A549 (cell line): ENCODE measurements at regions not wholly inside any gene's neighbourhood (a gene's known extent, or its start where the extent isn't known, plus 50 kb on each side); places are given as distances from the start of the nearest gene placed in this dataset.

ENCODE experiments used
- CBX8 ChIP-seq: fragments of 200-600 bp; sonication (generic); IDR thresholded peaks from 2 replicates; pipeline ENCODE4 v1.6.1; 2016
- CEBPB ChIP-seq, 2 experiments: fragments of >200 bp in 1 of 2; sonication (Bioruptor Twin) in 1 of 2; formaldehyde crosslinking in 1 of 2; IDR thresholded peaks; 2 replicates each; pipeline ENCODE4 v1.6.1; 2012 to 2016
- CHD4 ChIP-seq: fragments of 200-600 bp; sonication (generic); IDR thresholded peaks from 2 replicates; pipeline ENCODE4 v1.6.1; 2016; ENCODE audit warnings: antibody characterized with exemption, mild to moderate bottlenecking, borderline replicate concordance
- CTCF ChIP-seq: fragments of >200 bp; sonication (Bioruptor Twin); formaldehyde crosslinking; IDR thresholded peaks from 3 replicates; pipeline ENCODE4 v1.5.1; 2016
- EHMT2 ChIP-seq: fragments of 200-600 bp; sonication (generic); IDR thresholded peaks from 2 replicates; pipeline ENCODE4 v1.6.1; 2016; ENCODE audit warnings: antibody characterized with exemption, low read depth, mild to moderate bottlenecking, moderate library complexity
- FOSL2 ChIP-seq, 2 experiments: fragments of 450-650 bp in 1 of 2; fragments of >200 bp in 1 of 2; sonication (Bioruptor Twin) in 1 of 2; formaldehyde crosslinking; IDR thresholded peaks; 2 replicates each; pipeline versions ENCODE4 v1.5.0 to v1.6.1; 2016 to 2020; ENCODE audit warnings: mild to moderate bottlenecking in 1 of 2, moderate library complexity in 1 of 2
- HOXA7 ChIP-seq: fragments of 250-450 bp; sonication (Bioruptor Pico); IDR thresholded peaks from 2 replicates; pipeline ENCODE4 v1.5.0; 2020; ENCODE audit warnings: mild to moderate bottlenecking, moderate library complexity
- JUNB ChIP-seq: fragments of >200 bp; sonication (Bioruptor Twin); formaldehyde crosslinking; IDR thresholded peaks from 2 replicates; pipeline ENCODE4 v1.6.1; 2016
- KDM1A ChIP-seq: fragments of 200-600 bp; sonication (generic); IDR thresholded peaks from 2 replicates; pipeline ENCODE4 v1.6.1; 2016; ENCODE audit warnings: low read depth, mild to moderate bottlenecking
- MAX ChIP-seq: IDR thresholded peaks from 2 replicates; pipeline ENCODE4 v1.6.1; 2012
- PBX3 ChIP-seq: IDR thresholded peaks from 2 replicates; pipeline ENCODE4 v1.6.1; 2012
- RCOR1 ChIP-seq: fragments of 150-350 bp; IDR thresholded peaks from 2 replicates; pipeline ENCODE4 v1.6.1; 2014; ENCODE audit warnings: antibody characterized with exemption, low read length, low read depth
- REST ChIP-seq: fragments of 200-600 bp; sonication (generic); IDR thresholded peaks from 2 replicates; pipeline ENCODE4 v1.6.1; 2016; ENCODE audit warnings: antibody characterized with exemption, mild to moderate bottlenecking, moderate library complexity
- RNF2 ChIP-seq: fragments of 200-600 bp; sonication (generic); IDR thresholded peaks from 2 replicates; pipeline ENCODE4 v1.6.1; 2016; ENCODE audit warnings: low read depth, mild to moderate bottlenecking, antibody characterized with exemption, moderate library complexity, borderline replicate concordance

- TF ChIP-seq CTCF (no peak), RNF2 (no peak), REST (no peak), RCOR1 (no peak), JUNB (no peak), PBX3 (no peak), CEBPB (IDR thresholded peaks at IDR 0.05) (no peak), CBX8 (no peak), CHD4 (no peak), FOSL2 (IDR thresholded peaks at IDR 0.05) (no peak), FOSL2 (CRISPR knock-in tag; IDR thresholded peaks at IDR 0.05) (no peak), KDM1A (no peak), EHMT2 (no peak), MAX (no peak), HOXA7 (no peak)
Measured at GRCh38 chr2:122749405-122749804, 994.0 kb downstream of the TSN start.
